HS-5 (cell line): ENCODE measurements at regions not wholly inside any gene's neighbourhood (a gene's known extent, or its start where the extent isn't known, plus 50 kb on each side); places are given as distances from the start of the nearest gene placed in this dataset.

Source experiments
- DNase-seq: peaks from one replicate; pipeline ENCODE4 v3.0.0-alpha.2; 2012; ENCODE audit warnings: low read depth

GRCh38 chr5:56622141-56622540, 193.2 kb upstream of the MAP3K1 start:
- DNase-seq: no peak

GRCh38 chr5:56620903-56621677, 194.3 kb upstream of the MAP3K1 start:
- peak; percentile 39 for DNase-seq

- DNase-seq: no peak
Measured at GRCh38 chr5:56617998-56618397, 197.4 kb upstream of the MAP3K1 start.

- no peak for DNase-seq
Measured at GRCh38 chr5:56616454-56617160, 198.7 kb upstream of the MAP3K1 start.

- DNase-seq: no peak
Measured at GRCh38 chr5:56615361-56616153, 199.8 kb upstream of the MAP3K1 start.

GRCh38 chr5:56612759-56613158, 202.6 kb upstream of the MAP3K1 start:
- no peak for DNase-seq

GRCh38 chr5:56612353-56612752, 203.0 kb upstream of the MAP3K1 start:
- no peak for DNase-seq

- no peak for DNase-seq
Measured at GRCh38 chr5:56610093-56610698, 205.2 kb upstream of the MAP3K1 start.

- no peak for DNase-seq
Measured at GRCh38 chr5:56608217-56608925, 207.0 kb upstream of the MAP3K1 start.

- DNase-seq: no peak
Measured at GRCh38 chr5:56607551-56607950, 207.8 kb upstream of the MAP3K1 start.

GRCh38 chr5:56607074-56607473, 208.3 kb upstream of the MAP3K1 start:
- DNase-seq: no peak

- DNase-seq: no peak
Measured at GRCh38 chr5:56606192-56606591, 209.2 kb upstream of the MAP3K1 start.

GRCh38 chr5:56605231-56605630, 210.1 kb upstream of the MAP3K1 start:
- DNase-seq: no peak

GRCh38 chr5:56601641-56602071, 213.7 kb upstream of the MAP3K1 start:
- DNase-seq: no peak

GRCh38 chr5:56598941-56599340, 216.4 kb upstream of the MAP3K1 start:
- no peak for DNase-seq

- no peak for DNase-seq
Measured at GRCh38 chr5:56596155-56596554, 219.2 kb upstream of the MAP3K1 start.

GRCh38 chr5:56595566-56595965, 219.8 kb upstream of the MAP3K1 start:
- no peak for DNase-seq

GRCh38 chr5:56594792-56595191, 220.6 kb upstream of the MAP3K1 start:
- no peak for DNase-seq

- no peak for DNase-seq
Measured at GRCh38 chr5:56591081-56591480, 224.3 kb upstream of the MAP3K1 start.

- no peak for DNase-seq
Measured at GRCh38 chr5:56589481-56589860, 225.9 kb upstream of the MAP3K1 start.

GRCh38 chr5:56588636-56589480, 226.5 kb upstream of the MAP3K1 start:
- DNase-seq: no peak
